ENCODE measurements at regions not wholly inside any gene's neighbourhood (a gene's known extent, or its start where the extent isn't known, plus 50 kb on each side); places are given as distances from the start of the nearest gene placed in this dataset.
"Not testable (repeated sequence)": the region's sequence is repeated elsewhere in the genome, so short reads cannot be mapped to it uniquely, and the experiment has no call there.

GRCh38 chrX:42290608-42291007, 367.3 kb upstream of the CASK start:
- DNase-seq (ENCODE audit: insufficient read length, low spot score) = no peak
- no peak for FAIRE-seq
- TF ChIP-seq POU2F2 (IDR thresholded peaks at IDR 0.05; ENCODE audit: low read depth, low read length) (no peak), POLR2AphosphoS5 (IDR thresholded peaks at IDR 0.05; ENCODE audit: low read depth, low read length) (no peak), PAX5 (IDR thresholded peaks at IDR 0.05; ENCODE audit: insufficient read depth, low read length, severe bottlenecking) (no peak), TAF1 (IDR thresholded peaks at IDR 0.05; ENCODE audit: low read depth, low read length) (no peak), SPI1 (IDR thresholded peaks at IDR 0.05; ENCODE audit: low read depth, low read length) (no peak), POLR2A (IDR thresholded peaks at IDR 0.05; ENCODE audit: low read depth, low read length) (no peak)

GRCh38 chrX:42289492-42290385, 366.4 kb upstream of the CASK start:
- DNase-seq (ENCODE audit: insufficient read length, low spot score) (no peak), FAIRE-seq (no peak)
- TF ChIP-seq POLR2AphosphoS5 (IDR thresholded peaks at IDR 0.05; ENCODE audit: low read depth, low read length) (no peak), POLR2A (IDR thresholded peaks at IDR 0.05; ENCODE audit: low read depth, low read length) (no peak), PAX5 (IDR thresholded peaks at IDR 0.05; ENCODE audit: insufficient read depth, low read length, severe bottlenecking) (no peak), SPI1 (IDR thresholded peaks at IDR 0.05; ENCODE audit: low read depth, low read length) (no peak), TAF1 (IDR thresholded peaks at IDR 0.05; ENCODE audit: low read depth, low read length) (no peak), POU2F2 (IDR thresholded peaks at IDR 0.05; ENCODE audit: low read depth, low read length) (no peak)

- not testable (repeated sequence) for FAIRE-seq
Observed at GRCh38 chrX:42285681-42286080, 362.3 kb upstream of the CASK start.

DNA sequence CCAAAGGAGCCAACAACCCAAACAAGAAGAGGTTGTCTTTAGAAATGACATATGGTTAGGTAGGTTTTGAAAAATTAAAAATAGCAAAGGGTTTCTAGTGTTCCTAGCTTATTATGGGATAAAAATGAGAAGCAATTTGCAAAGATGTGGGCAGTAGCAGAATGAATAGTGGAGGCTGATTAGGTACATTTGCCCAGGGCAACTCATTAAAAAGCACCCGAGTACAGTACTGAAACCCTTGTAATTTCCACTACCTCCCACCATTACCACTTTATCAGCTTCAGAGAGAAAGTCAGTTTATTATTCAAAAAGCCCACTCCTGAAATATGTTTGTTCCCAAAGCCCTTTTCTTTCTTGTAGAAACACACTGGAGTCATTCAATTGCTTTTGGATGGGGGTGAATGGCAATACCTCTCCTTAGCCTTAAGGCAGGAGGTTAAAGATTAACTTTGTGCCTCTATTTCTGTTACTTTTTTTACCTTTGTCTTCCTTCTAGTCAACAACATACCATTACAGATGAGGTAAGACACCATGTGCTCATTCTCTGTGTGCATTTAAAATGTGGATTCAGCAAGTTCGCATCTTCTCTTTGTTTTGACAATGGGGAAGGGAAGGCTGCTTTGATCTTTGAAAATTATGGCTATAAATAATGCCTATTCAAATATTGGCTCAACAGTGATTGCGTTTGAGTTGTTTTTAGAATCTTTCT, 353.8 kb upstream of the CASK start:
- DNase-seq (ENCODE audit: insufficient read length, low spot score) (no peak), FAIRE-seq (no peak)
- TF ChIP-seq POU2F2 (IDR thresholded peaks at IDR 0.05; ENCODE audit: low read depth, low read length) = no peak
- TF ChIP-seq POLR2AphosphoS5 (IDR thresholded peaks at IDR 0.05; ENCODE audit: low read depth, low read length) = no peak
- TF ChIP-seq POLR2A (IDR thresholded peaks at IDR 0.05; ENCODE audit: low read depth, low read length) = no peak
- no peak for TF ChIP-seq PAX5 (IDR thresholded peaks at IDR 0.05; ENCODE audit: insufficient read depth, low read length, severe bottlenecking)
- TF ChIP-seq TAF1 (IDR thresholded peaks at IDR 0.05; ENCODE audit: low read depth, low read length) = no peak
- no peak for TF ChIP-seq SPI1 (IDR thresholded peaks at IDR 0.05; ENCODE audit: low read depth, low read length)

More at GRCh38 chrX:42285681-42286080, 362.3 kb upstream of the CASK start:
- DNase-seq (ENCODE audit: insufficient read length, low spot score) = not testable (repeated sequence)

DNA sequence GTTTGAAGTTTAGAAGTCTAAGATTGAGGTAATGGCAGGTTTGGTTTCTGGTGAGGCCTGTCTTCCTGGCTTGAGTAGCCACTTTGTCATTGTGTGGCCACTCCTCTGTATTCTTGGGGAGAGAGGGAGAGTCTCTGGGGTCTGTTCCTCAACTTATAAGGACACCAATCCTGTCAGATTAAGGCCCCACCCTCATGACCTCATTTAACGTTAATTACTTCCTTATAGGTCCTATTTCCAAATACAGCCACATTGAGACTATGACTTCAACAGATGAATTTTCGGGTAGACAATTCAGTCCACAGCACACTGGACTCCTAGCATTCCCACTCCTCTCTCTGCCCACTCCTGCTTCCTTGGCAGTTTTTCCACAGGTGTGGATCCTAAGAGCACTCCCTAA, 350.8 kb upstream of the CASK start:
- FAIRE-seq (no peak), DNase-seq (ENCODE audit: insufficient read length, low spot score) (no peak)
- TF ChIP-seq POLR2A (IDR thresholded peaks at IDR 0.05; ENCODE audit: low read depth, low read length) (no peak), PAX5 (IDR thresholded peaks at IDR 0.05; ENCODE audit: insufficient read depth, low read length, severe bottlenecking) (no peak), TAF1 (IDR thresholded peaks at IDR 0.05; ENCODE audit: low read depth, low read length) (no peak), SPI1 (IDR thresholded peaks at IDR 0.05; ENCODE audit: low read depth, low read length) (no peak), POU2F2 (IDR thresholded peaks at IDR 0.05; ENCODE audit: low read depth, low read length) (no peak), POLR2AphosphoS5 (IDR thresholded peaks at IDR 0.05; ENCODE audit: low read depth, low read length) (no peak)

DNA sequence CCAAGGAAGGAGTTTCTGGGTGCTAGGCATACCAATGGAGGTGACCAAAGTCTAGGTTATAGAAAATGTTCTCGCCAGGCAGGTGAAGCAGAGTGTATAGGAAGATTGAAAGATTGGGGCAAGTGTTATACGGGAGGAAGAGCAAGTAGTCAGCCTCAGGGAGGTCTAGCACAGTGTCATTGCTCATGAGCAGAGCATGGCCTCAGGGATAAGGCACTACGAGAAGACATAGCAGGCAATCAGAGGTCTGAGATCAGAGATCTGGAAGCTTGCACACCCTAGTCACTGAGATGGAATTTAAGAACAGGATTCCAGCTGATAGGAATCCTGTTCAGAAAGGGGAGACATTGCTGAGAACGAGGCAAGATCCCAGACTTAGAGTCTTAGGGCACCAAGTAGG, 350.0 kb upstream of the CASK start:
- no peak for DNase-seq (ENCODE audit: insufficient read length, low spot score)
- TF ChIP-seq TAF1 (IDR thresholded peaks at IDR 0.05; ENCODE audit: low read depth, low read length) (no peak), POLR2A (IDR thresholded peaks at IDR 0.05; ENCODE audit: low read depth, low read length) (no peak), PAX5 (IDR thresholded peaks at IDR 0.05; ENCODE audit: insufficient read depth, low read length, severe bottlenecking) (no peak), POLR2AphosphoS5 (IDR thresholded peaks at IDR 0.05; ENCODE audit: low read depth, low read length) (no peak), POU2F2 (IDR thresholded peaks at IDR 0.05; ENCODE audit: low read depth, low read length) (no peak), SPI1 (IDR thresholded peaks at IDR 0.05; ENCODE audit: low read depth, low read length) (no peak)
- FAIRE-seq = no peak

- FAIRE-seq = no peak
Observed at GRCh38 chrX:42269186-42269585, 345.8 kb upstream of the CASK start.

GRCh38 chrX:42260854-42261253, 337.5 kb upstream of the CASK start:
- TF ChIP-seq PAX5 (IDR thresholded peaks at IDR 0.05; ENCODE audit: insufficient read depth, low read length, severe bottlenecking) = no peak
- TF ChIP-seq SPI1 (IDR thresholded peaks at IDR 0.05; ENCODE audit: low read depth, low read length) = no peak
- TF ChIP-seq TAF1 (IDR thresholded peaks at IDR 0.05; ENCODE audit: low read depth, low read length) = no peak
- no peak for TF ChIP-seq POU2F2 (IDR thresholded peaks at IDR 0.05; ENCODE audit: low read depth, low read length)
- no peak for TF ChIP-seq POLR2AphosphoS5 (IDR thresholded peaks at IDR 0.05; ENCODE audit: low read depth, low read length)
- no peak for TF ChIP-seq POLR2A (IDR thresholded peaks at IDR 0.05; ENCODE audit: low read depth, low read length)
- FAIRE-seq (no peak), DNase-seq (ENCODE audit: insufficient read length, low spot score) (no peak)

More at GRCh38 chrX:42269186-42269585, 345.8 kb upstream of the CASK start:
- TF ChIP-seq POLR2AphosphoS5 (IDR thresholded peaks at IDR 0.05; ENCODE audit: low read depth, low read length) = no peak
- no peak for TF ChIP-seq PAX5 (IDR thresholded peaks at IDR 0.05; ENCODE audit: insufficient read depth, low read length, severe bottlenecking)
- TF ChIP-seq POLR2A (IDR thresholded peaks at IDR 0.05; ENCODE audit: low read depth, low read length) = no peak
- TF ChIP-seq TAF1 (IDR thresholded peaks at IDR 0.05; ENCODE audit: low read depth, low read length) = no peak
- no peak for TF ChIP-seq POU2F2 (IDR thresholded peaks at IDR 0.05; ENCODE audit: low read depth, low read length)
- no peak for TF ChIP-seq SPI1 (IDR thresholded peaks at IDR 0.05; ENCODE audit: low read depth, low read length)
- DNase-seq (ENCODE audit: insufficient read length, low spot score) = no peak

GRCh38 chrX:42248226-42248625, 324.9 kb upstream of the CASK start:
- DNase-seq (ENCODE audit: insufficient read length, low spot score) (no peak), FAIRE-seq (no peak)
- TF ChIP-seq PAX5 (IDR thresholded peaks at IDR 0.05; ENCODE audit: insufficient read depth, low read length, severe bottlenecking) (no peak), TAF1 (IDR thresholded peaks at IDR 0.05; ENCODE audit: low read depth, low read length) (no peak), POLR2A (IDR thresholded peaks at IDR 0.05; ENCODE audit: low read depth, low read length) (no peak), POLR2AphosphoS5 (IDR thresholded peaks at IDR 0.05; ENCODE audit: low read depth, low read length) (no peak), SPI1 (IDR thresholded peaks at IDR 0.05; ENCODE audit: low read depth, low read length) (no peak), POU2F2 (IDR thresholded peaks at IDR 0.05; ENCODE audit: low read depth, low read length) (no peak)
